GM19238 (cell line): ENCODE measurements at regions not wholly inside any gene's neighbourhood (a gene's known extent, or its start where the extent isn't known, plus 50 kb on each side); places are given as distances from the start of the nearest gene placed in this dataset.

ENCODE experiments used
- DNase-seq: peaks from one replicate; pipeline ENCODE4 v3.0.0; 2011; ENCODE audit warnings: low spot score; ENCODE audit not compliant: insufficient read length

- no peak for DNase-seq
Observed at GRCh38 chr9:16954040-16954439, 83.6 kb upstream of the BNC2 start.

DNA sequence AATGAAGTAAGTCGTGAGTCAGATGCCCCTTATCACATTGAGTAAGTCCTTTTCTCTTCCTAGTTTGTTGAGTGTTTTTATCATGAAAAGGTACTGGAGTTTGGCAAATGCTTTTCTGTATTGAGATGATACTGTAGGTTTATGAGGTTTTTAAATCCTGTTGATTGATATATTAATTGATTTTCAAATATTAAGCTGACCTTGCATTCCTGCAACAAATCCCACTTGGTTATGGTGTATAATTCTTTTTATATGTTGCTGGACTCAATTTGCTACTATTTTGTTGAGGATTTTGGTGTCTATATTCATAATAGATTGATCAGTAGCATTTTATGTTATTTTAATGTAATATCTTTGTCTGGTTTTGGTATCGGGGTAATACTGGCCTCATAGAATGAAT, 81.0 kb upstream of the BNC2 start:
- DNase-seq, result no peak

DNA sequence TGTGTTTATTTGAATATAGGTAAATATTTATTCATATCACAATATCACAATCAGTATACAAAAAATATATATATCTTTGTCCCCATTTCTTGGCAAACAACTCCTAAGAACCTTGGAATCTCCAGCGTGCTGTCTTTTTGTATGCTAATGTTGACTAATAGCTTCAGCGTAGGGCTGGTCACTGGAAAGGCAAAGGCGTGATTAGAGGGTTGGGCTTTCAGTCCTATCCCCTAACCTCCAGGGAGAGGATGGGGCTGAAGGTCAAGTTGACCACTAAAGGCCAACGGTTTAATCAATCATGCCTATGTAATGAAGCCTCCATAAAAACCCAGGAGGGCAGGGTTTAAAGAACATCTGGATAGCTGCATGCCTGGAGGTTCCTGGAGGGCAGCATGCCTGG, 79.6 kb upstream of the BNC2 start:
- no peak for DNase-seq

GRCh38 chr9:16930578-16930977, 60.1 kb upstream of the BNC2 start:
- no peak for DNase-seq

GRCh38 chr9:16928179-16928945, 57.9 kb upstream of the BNC2 start:
- no peak for DNase-seq

DNA sequence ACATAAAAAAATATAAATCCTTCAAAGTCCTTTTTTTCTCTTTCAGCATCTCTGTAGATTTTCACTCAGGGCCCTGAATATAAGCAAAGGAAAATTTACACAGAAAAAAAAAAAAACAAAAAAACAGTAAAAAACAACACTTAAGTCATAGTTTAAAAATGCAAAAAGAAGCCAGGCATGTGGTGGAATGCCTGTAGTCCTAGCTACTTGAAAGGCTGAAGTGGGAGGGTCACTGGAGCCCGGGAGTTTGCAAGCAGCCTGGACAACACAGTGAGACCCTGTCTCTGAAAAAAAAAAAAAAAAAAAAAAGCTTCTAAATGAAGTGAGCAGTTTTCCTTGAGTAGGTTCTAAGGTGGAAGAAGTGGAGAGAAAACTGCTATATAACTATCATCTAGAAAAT, 55.0 kb upstream of the BNC2 start:
- no peak for DNase-seq

- DNase-seq, result no peak
Observed at GRCh38 chr9:16924311-16924915, 53.9 kb upstream of the BNC2 start.

GRCh38 chr9:16921855-16922254, 51.4 kb upstream of the BNC2 start:
- DNase-seq, result no peak
